CD4-positive, alpha-beta T cell treated with Interleukin-6 for 4 hours (primary cell): ENCODE measurements at regions not wholly inside any gene's neighbourhood (a gene's known extent, or its start where the extent isn't known, plus 50 kb on each side); places are given as distances from the start of the nearest gene placed in this dataset.

Experiments
- DNase-seq: peaks from one replicate; pipeline ENCODE4 v3.0.0-alpha.2; 2020; ENCODE audit warnings: mixed read lengths

GRCh38 chr7:68518060-68518459, 1080.2 kb upstream of the AUTS2 start:
- DNase-seq: no peak

DNA sequence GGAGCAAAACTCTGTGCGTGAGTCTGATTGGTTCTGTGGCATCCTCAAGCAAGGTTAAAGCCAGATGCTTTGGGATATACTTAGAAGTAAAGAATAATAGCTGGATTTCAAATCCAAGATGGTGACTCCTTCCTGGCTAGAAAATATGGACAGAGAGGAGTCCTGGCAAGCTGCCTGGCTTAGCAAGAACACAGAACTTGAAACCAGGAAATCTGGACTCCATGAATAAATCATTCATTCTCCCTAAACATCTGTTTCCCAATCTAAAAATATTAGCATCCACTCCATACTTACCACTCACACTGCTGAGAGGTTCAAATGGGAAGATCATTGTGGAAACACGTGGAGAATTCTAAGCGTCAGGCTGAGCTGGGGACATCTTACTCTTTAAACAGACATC, 1074.1 kb upstream of the AUTS2 start:
- no peak for DNase-seq

DNA sequence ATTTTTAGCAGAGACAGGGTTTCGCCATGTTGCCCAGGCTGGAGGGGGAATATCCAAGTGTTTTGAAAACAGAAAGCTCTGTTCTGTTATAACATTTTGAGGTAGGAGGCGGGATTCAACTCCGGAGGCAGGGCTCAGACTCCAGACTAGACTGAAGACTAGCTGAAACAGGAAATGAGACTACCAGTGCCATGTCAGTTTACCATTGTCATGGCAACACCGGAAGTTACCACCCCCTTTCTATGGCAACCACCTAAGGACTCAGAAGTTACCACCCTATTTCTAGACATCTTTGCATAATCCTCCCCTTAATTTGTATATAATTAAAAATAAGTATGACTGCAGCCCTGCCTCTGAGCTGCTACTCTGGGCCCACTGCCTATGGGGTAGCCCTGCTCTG, 1069.1 kb upstream of the AUTS2 start:
- no peak for DNase-seq

DNA sequence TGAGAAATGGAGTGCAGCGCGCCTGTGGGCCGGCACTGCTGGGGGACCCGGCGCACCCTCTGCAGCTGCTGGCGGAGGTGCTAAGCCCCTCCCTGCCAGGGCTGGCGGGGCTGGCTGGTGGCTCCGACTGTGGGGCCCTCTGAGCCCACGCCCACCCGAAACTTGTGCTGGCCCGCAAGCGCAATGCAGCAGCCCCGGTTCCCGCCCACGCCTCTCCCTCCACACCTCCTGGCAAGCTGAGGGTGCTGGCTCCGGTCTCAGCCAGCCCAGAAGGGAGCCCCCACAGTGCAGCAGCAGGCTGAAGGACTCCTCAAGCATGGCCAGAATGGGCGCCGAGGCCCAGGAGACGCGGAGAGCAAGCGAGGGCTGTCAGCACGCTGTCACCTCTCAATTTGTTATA, 1063.0 kb upstream of the AUTS2 start:
- no peak for DNase-seq

GRCh38 chr7:68537051-68537773, 1061.1 kb upstream of the AUTS2 start:
- no peak for DNase-seq

- no peak for DNase-seq
Observed at GRCh38 chr7:68537774-68538071, 1060.6 kb upstream of the AUTS2 start.

DNA sequence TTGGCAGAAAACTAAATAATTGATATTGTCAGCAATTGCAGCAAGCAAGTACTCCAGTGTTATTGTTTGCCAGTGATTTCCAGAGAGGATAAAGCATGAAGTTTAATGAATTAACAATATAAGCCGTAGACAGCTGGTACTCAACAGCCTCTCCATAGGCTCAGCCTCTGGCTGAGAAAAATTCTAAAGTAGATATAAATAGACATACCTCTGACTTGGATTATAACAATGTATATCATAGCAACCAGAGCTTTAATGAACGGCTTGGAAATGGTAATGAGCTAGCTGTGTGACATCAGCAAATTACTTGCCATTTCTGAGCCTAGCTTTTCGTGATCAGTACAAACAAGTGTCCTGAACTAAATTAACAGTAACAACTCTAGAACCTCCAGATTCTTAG, 1055.4 kb upstream of the AUTS2 start:
- no peak for DNase-seq

- no peak for DNase-seq
Observed at GRCh38 chr7:68544851-68545250, 1053.4 kb upstream of the AUTS2 start.

GRCh38 chr7:68547181-68547580, 1051.1 kb upstream of the AUTS2 start:
- no peak for DNase-seq

DNA sequence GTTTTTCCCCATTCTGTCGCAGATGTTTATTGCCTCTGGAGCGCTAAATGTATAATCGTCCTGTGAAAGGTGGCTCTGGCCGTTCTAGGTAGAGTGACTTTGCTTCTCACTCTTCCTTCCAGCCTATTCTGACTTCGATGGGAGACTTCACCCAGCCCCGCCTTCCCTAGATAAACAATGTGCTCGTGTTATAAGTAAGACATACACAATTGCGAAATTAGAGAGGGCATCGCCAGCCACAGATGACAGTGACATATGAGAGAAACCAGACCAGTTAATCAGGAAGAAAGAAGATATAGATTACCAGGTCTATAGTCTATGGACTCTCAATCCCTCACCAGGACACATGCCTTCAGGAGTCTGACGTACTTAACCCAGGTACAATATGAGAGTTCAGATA, 1050.5 kb upstream of the AUTS2 start:
- no peak for DNase-seq

DNA sequence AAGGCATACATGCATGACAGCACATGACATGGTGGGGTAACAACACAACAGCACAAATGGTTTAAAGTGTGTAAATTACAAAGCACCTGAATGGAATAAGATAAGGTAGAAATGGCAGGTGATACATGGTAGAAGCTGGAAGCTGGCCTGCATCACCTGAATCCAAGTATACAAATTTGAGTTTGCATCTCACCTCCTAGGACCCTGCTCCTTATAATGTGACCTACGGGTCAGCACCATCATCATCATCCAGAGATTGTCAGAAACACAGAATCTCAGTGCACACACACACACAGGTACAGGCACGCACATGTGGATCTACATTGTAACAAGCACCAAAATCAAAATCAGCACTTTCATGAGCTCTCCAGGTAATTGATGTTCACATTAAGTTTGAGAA, 1048.2 kb upstream of the AUTS2 start:
- no peak for DNase-seq

- DNase-seq: no peak
Observed at GRCh38 chr7:68550635-68551034, 1047.6 kb upstream of the AUTS2 start.

- DNase-seq: no peak
Observed at GRCh38 chr7:68556537-68556936, 1041.7 kb upstream of the AUTS2 start.

DNA sequence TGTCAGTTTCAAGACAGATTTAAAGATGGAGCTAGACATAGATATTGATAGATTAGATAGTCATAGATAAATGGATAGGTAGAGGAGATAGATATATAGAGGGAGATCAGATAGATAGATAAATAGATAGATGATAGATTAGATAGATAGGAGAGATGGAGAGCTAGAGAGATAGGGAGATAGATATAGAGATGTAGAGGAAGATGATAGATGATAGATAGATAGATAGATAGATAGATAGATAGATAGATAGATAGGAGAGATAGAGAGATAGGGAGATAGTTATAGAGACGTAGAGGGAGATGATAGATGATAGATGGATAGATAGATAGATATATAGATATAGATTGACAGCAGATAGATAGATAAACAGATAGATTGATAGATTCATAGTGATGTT, 1038.8 kb upstream of the AUTS2 start:
- no peak for DNase-seq

- DNase-seq: no peak
Observed at GRCh38 chr7:68562323-68562899, 1035.9 kb upstream of the AUTS2 start.

GRCh38 chr7:68564306-68565135, 1033.8 kb upstream of the AUTS2 start:
- no peak for DNase-seq

DNA sequence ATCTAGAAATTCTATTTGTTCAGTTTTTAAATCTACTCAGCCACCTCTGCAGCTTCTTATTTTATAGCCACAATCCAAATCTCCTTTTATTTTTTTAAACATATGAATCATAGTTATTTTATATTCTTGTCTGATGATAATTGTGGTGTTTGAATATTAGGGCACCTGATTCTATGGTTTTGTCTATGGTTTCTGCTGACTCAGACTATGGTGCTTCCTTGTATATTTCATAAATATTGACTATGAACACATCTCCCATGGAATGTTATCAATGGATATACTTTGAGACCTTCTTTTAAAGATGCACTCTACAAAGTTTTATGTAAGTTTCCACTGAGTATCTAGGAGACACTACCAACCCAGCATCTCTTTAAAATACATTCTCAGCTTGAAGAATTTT, 1027.0 kb upstream of the AUTS2 start:
- no peak for DNase-seq

- no peak for DNase-seq
Observed at GRCh38 chr7:68573271-68574005, 1024.8 kb upstream of the AUTS2 start.

DNA sequence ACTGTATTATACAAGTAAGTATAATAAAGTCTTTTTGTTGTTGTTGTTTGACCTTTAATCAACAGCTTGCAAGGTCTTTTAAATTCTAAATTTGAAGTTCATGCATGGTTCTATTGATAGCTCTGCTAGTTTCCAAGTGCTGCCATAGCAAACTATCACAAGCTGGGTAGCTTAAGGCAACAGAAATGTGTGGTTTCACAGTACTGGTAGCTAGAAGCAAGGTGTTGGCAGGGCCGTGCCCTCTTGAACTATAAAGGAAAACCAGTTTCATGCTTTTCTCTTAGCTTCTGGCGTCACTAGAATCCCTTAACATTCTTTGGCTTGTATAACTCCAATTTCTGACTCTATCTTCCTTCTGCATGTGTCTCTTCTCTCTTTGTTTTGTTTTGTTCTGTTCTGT, 1021.9 kb upstream of the AUTS2 start:
- DNase-seq: no peak

DNA sequence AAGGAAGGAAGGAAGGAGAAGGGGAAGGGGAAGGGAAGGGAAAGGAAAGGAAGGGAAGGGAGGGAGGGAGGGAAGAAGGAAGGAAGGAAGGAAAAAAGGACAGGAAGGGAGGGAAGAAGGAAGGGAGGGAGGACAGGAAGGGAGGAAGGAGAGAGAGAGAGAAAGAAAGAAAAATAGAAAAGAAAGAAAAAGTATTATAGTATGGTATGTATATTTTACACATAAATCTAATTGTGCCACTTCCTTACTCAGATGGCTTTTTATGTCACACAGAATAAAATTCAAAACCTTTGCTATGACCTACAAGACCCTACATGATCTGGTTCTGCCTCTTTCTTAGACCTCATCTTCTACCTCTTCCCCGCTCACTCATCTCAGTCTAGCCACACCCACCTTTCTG, 1016.9 kb upstream of the AUTS2 start:
- no peak for DNase-seq

DNA sequence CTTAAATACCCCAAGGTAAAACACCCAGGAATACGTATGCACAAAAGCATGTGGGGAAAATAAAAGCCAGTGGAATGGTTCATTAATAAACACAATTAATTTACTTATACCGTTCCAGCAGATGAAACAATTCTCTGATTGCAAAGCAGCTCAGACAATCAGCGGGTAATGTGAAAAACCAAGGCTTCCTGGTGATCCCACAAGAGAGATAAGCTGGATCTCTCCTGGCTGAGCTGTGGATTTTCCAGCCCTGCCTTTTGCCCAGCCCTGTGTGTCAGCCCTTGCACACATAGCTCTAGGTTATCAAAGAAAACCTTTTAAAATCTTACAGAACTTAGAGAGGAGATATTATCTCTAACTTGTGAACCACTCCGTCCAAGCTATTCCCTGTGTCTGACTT, 1010.7 kb upstream of the AUTS2 start:
- DNase-seq: no peak

GRCh38 chr7:68601826-68602225, 996.4 kb upstream of the AUTS2 start:
- DNase-seq: no peak

GRCh38 chr7:68604541-68604940, 993.7 kb upstream of the AUTS2 start:
- DNase-seq: no peak

DNA sequence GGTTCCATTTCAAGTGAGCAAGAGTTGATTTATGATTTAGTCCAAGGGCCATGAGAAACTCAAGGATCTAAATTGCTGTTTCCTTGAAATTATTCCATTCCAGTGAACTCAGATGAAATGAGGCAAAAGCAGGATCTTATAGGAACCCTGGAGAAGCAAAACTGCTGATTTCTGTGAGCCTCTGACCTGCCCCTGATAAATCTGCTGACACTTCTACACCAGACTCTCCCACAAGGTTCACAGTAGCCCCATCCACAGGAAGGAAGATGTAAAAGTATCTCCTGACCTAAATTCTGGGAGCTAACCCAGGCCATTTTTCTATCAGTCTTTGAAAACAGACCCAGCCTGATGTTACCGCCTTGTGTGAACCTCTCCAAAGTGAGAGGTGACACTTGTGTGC, 987.6 kb upstream of the AUTS2 start:
- DNase-seq: no peak
